Heart left ventricle (tissue), 13 donors: ENCODE measurements at regions not wholly inside any gene's neighbourhood (a gene's known extent, or its start where the extent isn't known, plus 50 kb on each side); places are given as distances from the start of the nearest gene placed in this dataset.

Source experiments
- CTCF ChIP-seq, 12 donors: fragments of 200-600 bp; sonication (generic) in 4 of 12; IDR thresholded peaks; one replicate each; pipeline versions ENCODE4 v1.5.0 to v1.8.0; 2018 to 2022; ENCODE audit warnings: antibody characterized with exemption in 12 of 12, mild to moderate bottlenecking in 5 of 12
- POLR2A ChIP-seq, 2 donors: fragments of 450-650 bp; IDR thresholded peaks; one replicate each; pipeline ENCODE4 v1.6.1; 2017; ENCODE audit warnings: antibody characterized with exemption in 2 of 2, mild to moderate bottlenecking in 2 of 2, moderate library complexity in 2 of 2
- donor health status: ischemic (EF 13 %, LVEDD 7.1; RV severe dilation, severe dysfunction).
- donor health status: DM: no; HTN: yes; CAD: no.
- donor health status: DM: no; HTN: no; CAD: no.
- donor health status: ischemic (EF 25% LVEDD 6.9; RV normal size, moderate dysfunction).
- donor health status: ischemic (EF 25% LVEDD 5.7; RV mildly dilated, moderate dysfunction).
- donor health status: ischemic (EF 35%, LVEDD 5.7; RV mildly dilated, moderate dysfunction).
- donor health status: nonischemic (EF 11% LVEDD 7.7; RV severe dilation, severe dysfunction).
- donor health status: DM: yes; HTN: yes; CAD: no.
- donor health status: PGD.
- donor health status: ischemic (EF 29% LVEDD 5.4; RV normal size, mild dysfunction).
- donor health status: nonischemic (EF 23%, LVEDD 6.1; RV moderate dilation, normal function).

GRCh38 chr1:101170506-101171050, 66.2 kb upstream of the S1PR1 start:
- TF ChIP-seq POLR2A (IDR thresholded peaks at IDR 0.05) = no peak
- TF ChIP-seq CTCF (IDR thresholded peaks at IDR 0.05) = no peak
